LoVo (cell line): ENCODE measurements at regions not wholly inside any gene's neighbourhood (a gene's known extent, or its start where the extent isn't known, plus 50 kb on each side); places are given as distances from the start of the nearest gene placed in this dataset.

Experiments used
- DNase-seq: peaks from one replicate; pipeline ENCODE4 v3.0.0-alpha.2; 2016; ENCODE audit warnings: low spot score

- DNase-seq, result no peak
Measured at GRCh38 chr7:68309271-68309670, 1289.0 kb upstream of the AUTS2 start.

GRCh38 chr7:68309806-68310205 lies 1288.5 kb upstream of the AUTS2 start:
- DNase-seq, result no peak

- DNase-seq, result no peak
Measured at GRCh38 chr7:68311958-68312357, 1286.3 kb upstream of the AUTS2 start.

GRCh38 chr7:68313806-68314205 lies 1284.5 kb upstream of the AUTS2 start:
- DNase-seq, result no peak

GRCh38 chr7:68314208-68314607 lies 1284.1 kb upstream of the AUTS2 start:
- no peak for DNase-seq

- no peak for DNase-seq
Measured at GRCh38 chr7:68317476-68317875, 1280.8 kb upstream of the AUTS2 start.

GRCh38 chr7:68319061-68319460 lies 1279.2 kb upstream of the AUTS2 start:
- no peak for DNase-seq

- DNase-seq, result peak; percentile 34
Measured at GRCh38 chr7:68321076-68321639, 1277.1 kb upstream of the AUTS2 start.

GRCh38 chr7:68321776-68322496 lies 1276.3 kb upstream of the AUTS2 start:
- DNase-seq, result no peak

- DNase-seq, result no peak
Measured at GRCh38 chr7:68324621-68325020, 1273.7 kb upstream of the AUTS2 start.

GRCh38 chr7:68334216-68334615 lies 1264.1 kb upstream of the AUTS2 start:
- no peak for DNase-seq

GRCh38 chr7:68334636-68335272 lies 1263.5 kb upstream of the AUTS2 start:
- DNase-seq, result no peak

GRCh38 chr7:68336594-68336993 lies 1261.7 kb upstream of the AUTS2 start:
- no peak for DNase-seq

- no peak for DNase-seq
Measured at GRCh38 chr7:68348401-68348800, 1249.9 kb upstream of the AUTS2 start.

GRCh38 chr7:68362745-68363518 lies 1235.3 kb upstream of the AUTS2 start:
- DNase-seq, result no peak

GRCh38 chr7:68364886-68365625 lies 1233.2 kb upstream of the AUTS2 start:
- no peak for DNase-seq

- DNase-seq, result no peak
Measured at GRCh38 chr7:68371985-68372384, 1226.3 kb upstream of the AUTS2 start.

GRCh38 chr7:68376131-68376661 lies 1222.1 kb upstream of the AUTS2 start:
- DNase-seq, result no peak

- DNase-seq, result no peak
Measured at GRCh38 chr7:68381731-68382130, 1216.5 kb upstream of the AUTS2 start.

GRCh38 chr7:68384581-68384980 lies 1213.7 kb upstream of the AUTS2 start:
- no peak for DNase-seq

GRCh38 chr7:68393051-68393450 lies 1205.2 kb upstream of the AUTS2 start:
- DNase-seq, result no peak

- DNase-seq, result no peak
Measured at GRCh38 chr7:68394131-68394530, 1204.1 kb upstream of the AUTS2 start.
